Stimulated activated naive CD8-positive, alpha-beta T cell treated with anti-CD3 and anti-CD28 coated beads, Interleukin-15, Interleukin-2, amounts not matched to agents 100 ng/mL and 50 ng/mL, for 24 hours (primary cell): ENCODE measurements at regions not wholly inside any gene's neighbourhood (a gene's known extent, or its start where the extent isn't known, plus 50 kb on each side); places are given as distances from the start of the nearest gene placed in this dataset.
"Not testable (repeated sequence)": the region's sequence is repeated elsewhere in the genome, so short reads cannot be mapped to it uniquely, and the experiment has no call there.

Experiments
- H3K27ac Mint-ChIP-seq: one replicate; pipeline ENCODE4 v1.8.0; 2021; ENCODE audit warnings: mild to moderate bottlenecking, mixed read lengths
- H3K27me3 Mint-ChIP-seq: one replicate; pipeline ENCODE4 v1.8.0; 2021; ENCODE audit warnings: mixed read lengths
- H3K36me3 Mint-ChIP-seq: one replicate; pipeline ENCODE4 v1.8.0; 2021; ENCODE audit warnings: low read depth, mixed read lengths
- H3K4me1 Mint-ChIP-seq: one replicate; pipeline ENCODE4 v1.8.0; 2021; ENCODE audit warnings: low read depth, mixed read lengths
- H3K4me3 Mint-ChIP-seq: one replicate; pipeline ENCODE4 v1.8.0; 2021; ENCODE audit warnings: mild to moderate bottlenecking, mixed read lengths
- H3K9me3 Mint-ChIP-seq: one replicate; pipeline ENCODE4 v1.8.0; 2021; ENCODE audit warnings: mixed read lengths

- H3K9me3 Mint-ChIP-seq: peaks cover 16% of the 10 kb centered on the region
- H3K4me3 Mint-ChIP-seq: no peak overlapping the region
- H3K4me1 Mint-ChIP-seq: no peaks in the 10 kb centered on the region
- H3K27me3 Mint-ChIP-seq: no peaks in the 10 kb centered on the region
- no peak overlapping the region for H3K27ac Mint-ChIP-seq
- H3K36me3 Mint-ChIP-seq: no peaks in the 10 kb centered on the region
Measured at GRCh38 chr7:119711104-119711503, 561.9 kb upstream of the KCND2 start.

- H3K27me3 Mint-ChIP-seq: no peaks in the 10 kb centered on the region
- no peaks in the 10 kb centered on the region for H3K36me3 Mint-ChIP-seq
- H3K27ac Mint-ChIP-seq: no peak overlapping the region
- no peak overlapping the region for H3K4me3 Mint-ChIP-seq
- peaks cover 20% of the 10 kb centered on the region for H3K9me3 Mint-ChIP-seq
- no peaks in the 10 kb centered on the region for H3K4me1 Mint-ChIP-seq
Measured at GRCh38 chr7:119712886-119713462, 560.0 kb upstream of the KCND2 start.

DNA sequence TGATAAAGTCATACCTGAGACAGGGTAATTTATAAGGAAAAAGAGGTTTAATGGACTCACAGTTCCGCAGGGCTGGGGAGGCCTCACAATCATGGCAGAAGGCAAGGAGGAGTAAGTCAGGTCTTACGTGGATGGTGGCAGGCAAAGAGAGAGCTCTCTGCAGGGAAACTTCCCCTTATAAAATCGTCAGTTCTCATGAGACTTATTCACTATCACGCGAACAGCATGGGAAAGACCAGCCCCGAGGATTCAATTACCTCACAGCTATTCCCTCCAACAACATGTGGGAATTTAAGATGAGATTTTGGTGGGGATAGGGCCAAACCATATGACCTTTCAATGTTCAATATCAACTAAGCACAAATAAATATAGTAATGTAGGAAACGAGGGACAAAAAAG lies 559.4 kb upstream of the KCND2 start:
- no peak overlapping the region for H3K27ac Mint-ChIP-seq
- H3K27me3 Mint-ChIP-seq: no peaks in the 10 kb centered on the region
- H3K4me1 Mint-ChIP-seq: no peaks in the 10 kb centered on the region
- H3K4me3 Mint-ChIP-seq: no peak overlapping the region
- peaks cover 17% of the 10 kb centered on the region for H3K9me3 Mint-ChIP-seq
- H3K36me3 Mint-ChIP-seq: no peaks in the 10 kb centered on the region

GRCh38 chr7:119720541-119720940 lies 552.4 kb upstream of the KCND2 start:
- no peak overlapping the region for H3K4me3 Mint-ChIP-seq
- no peak overlapping the region for H3K27ac Mint-ChIP-seq
- H3K4me1 Mint-ChIP-seq: no peaks in the 10 kb centered on the region
- peaks cover 4% of the 10 kb centered on the region for H3K9me3 Mint-ChIP-seq
- H3K27me3 Mint-ChIP-seq: no peaks in the 10 kb centered on the region
- H3K36me3 Mint-ChIP-seq: no peaks in the 10 kb centered on the region

DNA sequence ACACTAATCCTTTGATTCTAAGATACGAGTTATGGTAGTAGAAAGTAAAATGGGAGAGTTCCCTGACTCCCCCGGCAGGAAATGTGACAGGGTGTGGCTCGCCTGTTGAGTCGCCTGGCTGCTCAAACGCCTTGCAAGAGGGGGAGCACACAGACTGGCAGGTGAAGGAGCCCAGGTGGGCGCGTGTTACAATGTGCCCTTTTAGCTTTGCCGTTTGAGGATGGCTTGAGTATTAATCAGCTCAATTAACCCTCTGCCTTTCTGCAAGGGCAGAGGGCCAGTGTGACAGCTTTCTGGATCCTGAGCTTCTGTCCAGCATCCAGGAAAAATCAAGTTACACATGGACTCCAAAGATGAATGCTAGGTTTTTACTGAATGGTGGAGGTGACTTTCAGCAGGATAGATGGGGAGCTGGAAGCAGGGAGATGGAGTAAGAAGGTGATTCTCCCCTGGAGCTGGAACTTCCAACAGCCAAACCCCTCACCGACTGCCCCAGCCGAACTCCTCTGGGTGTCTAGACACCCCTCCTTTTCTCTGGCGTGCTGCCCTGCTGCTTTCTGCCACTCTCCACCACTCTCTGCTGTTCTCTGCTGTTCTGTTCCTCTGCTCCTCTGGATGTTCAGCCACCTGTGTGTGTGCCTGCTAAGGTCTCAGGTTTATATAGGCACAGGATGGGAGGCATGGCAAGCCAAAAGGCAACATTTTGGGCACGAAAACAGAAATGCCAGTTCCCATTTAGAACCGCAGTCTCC lies 548.8 kb upstream of the KCND2 start:
- Mint-ChIP-seq H3K4me1 (no peaks in the 10 kb centered on the region), H3K4me3 (no peak overlapping the region), H3K9me3 (no peaks in the 10 kb centered on the region), H3K27ac (no peak overlapping the region), H3K36me3 (no peaks in the 10 kb centered on the region), H3K27me3 (no peaks in the 10 kb centered on the region)

- Mint-ChIP-seq H3K4me3 (no peak overlapping the region), H3K27me3 (no peaks in the 10 kb centered on the region), H3K36me3 (no peaks in the 10 kb centered on the region), H3K27ac (no peak overlapping the region), H3K4me1 (no peaks in the 10 kb centered on the region), H3K9me3 (peaks cover 4% of the 10 kb centered on the region)
Measured at GRCh38 chr7:119733127-119733879, 539.7 kb upstream of the KCND2 start.

- no peaks in the 10 kb centered on the region for H3K9me3 Mint-ChIP-seq
- H3K4me3 Mint-ChIP-seq: no peak overlapping the region
- H3K27ac Mint-ChIP-seq: no peak overlapping the region
- H3K36me3 Mint-ChIP-seq: no peaks in the 10 kb centered on the region
- no peaks in the 10 kb centered on the region for H3K27me3 Mint-ChIP-seq
- H3K4me1 Mint-ChIP-seq: no peaks in the 10 kb centered on the region
Measured at GRCh38 chr7:119737390-119737789, 535.6 kb upstream of the KCND2 start.

DNA sequence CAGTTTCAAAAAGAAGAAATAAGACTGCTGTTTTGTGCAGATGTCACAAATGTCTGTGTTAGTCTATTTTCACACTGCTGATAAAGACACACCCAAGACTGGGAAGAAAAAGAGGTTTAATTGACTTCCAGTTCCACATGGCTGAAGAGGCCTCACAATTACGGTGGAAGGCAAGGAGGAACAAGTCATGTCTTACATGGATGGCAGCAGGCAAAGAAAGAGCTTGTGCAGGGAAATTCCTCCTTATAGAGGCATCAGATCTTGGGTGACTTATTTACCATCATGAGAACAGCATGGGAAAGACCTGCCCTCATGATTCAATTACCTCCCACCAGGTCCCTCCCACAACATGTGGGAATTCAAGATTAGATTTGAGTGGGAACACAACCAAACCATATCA lies 527.7 kb upstream of the KCND2 start:
- not testable (repeated sequence) for H3K4me3 Mint-ChIP-seq, H3K36me3 Mint-ChIP-seq, H3K27ac Mint-ChIP-seq, H3K9me3 Mint-ChIP-seq, H3K27me3 Mint-ChIP-seq, H3K4me1 Mint-ChIP-seq

- H3K27ac Mint-ChIP-seq: no peak overlapping the region
- H3K36me3 Mint-ChIP-seq: no peaks in the 10 kb centered on the region
- H3K4me1 Mint-ChIP-seq: no peaks in the 10 kb centered on the region
- no peak overlapping the region for H3K4me3 Mint-ChIP-seq
- H3K27me3 Mint-ChIP-seq: no peaks in the 10 kb centered on the region
- H3K9me3 Mint-ChIP-seq: no peaks in the 10 kb centered on the region
Measured at GRCh38 chr7:119748251-119748860, 524.6 kb upstream of the KCND2 start.

- Mint-ChIP-seq H3K27ac (no peak overlapping the region), H3K9me3 (no peaks in the 10 kb centered on the region), H3K4me3 (no peak overlapping the region), H3K36me3 (no peaks in the 10 kb centered on the region), H3K4me1 (no peaks in the 10 kb centered on the region), H3K27me3 (no peaks in the 10 kb centered on the region)
Measured at GRCh38 chr7:119748991-119749390, 524.0 kb upstream of the KCND2 start.

- no peak overlapping the region for H3K27ac Mint-ChIP-seq
- H3K36me3 Mint-ChIP-seq: no peaks in the 10 kb centered on the region
- H3K9me3 Mint-ChIP-seq: no peaks in the 10 kb centered on the region
- no peak overlapping the region for H3K4me3 Mint-ChIP-seq
- no peaks in the 10 kb centered on the region for H3K4me1 Mint-ChIP-seq
- H3K27me3 Mint-ChIP-seq: no peaks in the 10 kb centered on the region
Measured at GRCh38 chr7:119756687-119757086, 516.3 kb upstream of the KCND2 start.

GRCh38 chr7:119758254-119758653 lies 514.7 kb upstream of the KCND2 start:
- no peaks in the 10 kb centered on the region for H3K4me1 Mint-ChIP-seq
- no peaks in the 10 kb centered on the region for H3K36me3 Mint-ChIP-seq
- no peak overlapping the region for H3K27ac Mint-ChIP-seq
- H3K4me3 Mint-ChIP-seq: no peak overlapping the region
- no peaks in the 10 kb centered on the region for H3K27me3 Mint-ChIP-seq
- H3K9me3 Mint-ChIP-seq: no peaks in the 10 kb centered on the region

DNA sequence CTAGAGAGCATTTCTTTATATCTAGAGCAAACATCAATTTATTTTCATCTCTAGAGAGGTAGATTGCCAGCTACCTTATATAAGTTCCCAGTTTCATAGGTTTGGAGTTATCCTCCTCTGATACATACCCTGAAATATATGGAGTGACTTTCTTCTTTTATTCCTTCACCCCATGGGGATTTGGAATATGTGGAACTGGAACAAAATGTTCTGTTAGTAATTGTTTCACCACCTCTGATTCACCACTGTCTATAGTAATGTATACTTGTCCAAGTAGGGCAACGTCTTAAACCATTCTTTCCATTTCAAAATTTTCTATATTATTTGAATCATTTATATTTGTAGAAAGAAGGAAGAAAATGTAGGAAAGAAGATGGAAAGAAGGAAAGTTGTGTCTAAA lies 511.2 kb upstream of the KCND2 start:
- no peak overlapping the region for H3K4me3 Mint-ChIP-seq
- H3K36me3 Mint-ChIP-seq: no peaks in the 10 kb centered on the region
- H3K27ac Mint-ChIP-seq: no peak overlapping the region
- no peaks in the 10 kb centered on the region for H3K4me1 Mint-ChIP-seq
- no peaks in the 10 kb centered on the region for H3K27me3 Mint-ChIP-seq
- H3K9me3 Mint-ChIP-seq: no peaks in the 10 kb centered on the region

GRCh38 chr7:119782286-119782685 lies 490.7 kb upstream of the KCND2 start:
- H3K27ac Mint-ChIP-seq: no peak overlapping the region
- H3K27me3 Mint-ChIP-seq: no peaks in the 10 kb centered on the region
- no peaks in the 10 kb centered on the region for H3K9me3 Mint-ChIP-seq
- no peak overlapping the region for H3K4me3 Mint-ChIP-seq
- no peaks in the 10 kb centered on the region for H3K36me3 Mint-ChIP-seq
- H3K4me1 Mint-ChIP-seq: no peaks in the 10 kb centered on the region

- H3K4me1 Mint-ChIP-seq: no peaks in the 10 kb centered on the region
- H3K9me3 Mint-ChIP-seq: no peaks in the 10 kb centered on the region
- no peak overlapping the region for H3K4me3 Mint-ChIP-seq
- H3K36me3 Mint-ChIP-seq: no peaks in the 10 kb centered on the region
- H3K27ac Mint-ChIP-seq: no peak overlapping the region
- H3K27me3 Mint-ChIP-seq: no peaks in the 10 kb centered on the region
Measured at GRCh38 chr7:119783799-119784198, 489.2 kb upstream of the KCND2 start.
